Smooth muscle cell (in vitro differentiated cells): ENCODE measurements at regions not wholly inside any gene's neighbourhood (a gene's known extent, or its start where the extent isn't known, plus 50 kb on each side); places are given as distances from the start of the nearest gene placed in this dataset.

Source experiments
- DNase-seq: peaks from one replicate; lab custom pipeline; 2025; ENCODE audit not compliant: unreplicated experiment; lab: John Stamatoyannopoulos, UW
- H2AFZ ChIP-seq: fragments of 200-600 bp; sonication (generic); 2 replicates; pipeline ENCODE4 v1.6.0; 2016; ENCODE audit warnings: antibody characterized with exemption, low read depth, mild to moderate bottlenecking
- H3F3A ChIP-seq: fragments of 200-600 bp; sonication (generic); 2 replicates; pipeline ENCODE4 v1.6.0; 2017; ENCODE audit warnings: antibody characterized with exemption, low read depth
- H3K27ac ChIP-seq: fragments of 200-600 bp; sonication (generic); 2 replicates; pipeline ENCODE4 v1.5.1; 2016; ENCODE audit warnings: low read depth, mild to moderate bottlenecking
- H3K27me3 ChIP-seq: fragments of 200-600 bp; sonication (generic); 2 replicates; pipeline ENCODE4 v1.6.1; 2016; ENCODE audit warnings: low read depth, mild to moderate bottlenecking
- H3K36me3 ChIP-seq: fragments of 200-600 bp; sonication (generic); 2 replicates; pipeline ENCODE4 v1.5.1; 2016; ENCODE audit warnings: low read depth
- H3K4me1 ChIP-seq: fragments of 200-600 bp; sonication (generic); 2 replicates; pipeline ENCODE4 v1.5.1; 2016; ENCODE audit warnings: low read depth
- H3K4me2 ChIP-seq: fragments of 200-600 bp; sonication (generic); 2 replicates; pipeline ENCODE4 v1.6.0; 2016; ENCODE audit warnings: mild to moderate bottlenecking
- H3K4me3 ChIP-seq: fragments of 200-600 bp; sonication (generic); 2 replicates; pipeline ENCODE4 v1.5.1; 2016; ENCODE audit warnings: mild to moderate bottlenecking
- H3K79me2 ChIP-seq: fragments of 200-600 bp; sonication (generic); 2 replicates; pipeline ENCODE4 v1.6.0; 2016; ENCODE audit warnings: low read depth, mild to moderate bottlenecking
- H3K9ac ChIP-seq: fragments of 200-600 bp; sonication (generic); 2 replicates; pipeline ENCODE4 v1.6.0; 2016; ENCODE audit warnings: low read depth
- H3K9me3 ChIP-seq: fragments of 200-600 bp; sonication (generic); replicated peaks from 2 replicates; pipeline ENCODE4 v1.5.1; 2016; ENCODE audit warnings: low read depth
- H4K20me1 ChIP-seq: fragments of 200-600 bp; sonication (generic); 2 replicates; pipeline ENCODE4 v1.6.0; 2016; ENCODE audit warnings: low read depth
- WGBS: methylation state at CpG from one replicate; pipeline ENCODE4 v1.1.7; 2016; ENCODE audit warnings: low lambda C conversion rate; 5-methylcytosine and 5-hydroxymethylcytosine counted together
- TF ChIP-seq, protein P1 (sequence below): fragments of 200-600 bp; sonication (generic); IDR thresholded peaks from 2 replicates; pipeline ENCODE4 v1.5.1; 2017; ENCODE audit warnings: borderline replicate concordance, mild to moderate bottlenecking, antibody characterized with exemption; ENCODE audit not compliant: insufficient read depth, poor library complexity, severe bottlenecking

DNA sequence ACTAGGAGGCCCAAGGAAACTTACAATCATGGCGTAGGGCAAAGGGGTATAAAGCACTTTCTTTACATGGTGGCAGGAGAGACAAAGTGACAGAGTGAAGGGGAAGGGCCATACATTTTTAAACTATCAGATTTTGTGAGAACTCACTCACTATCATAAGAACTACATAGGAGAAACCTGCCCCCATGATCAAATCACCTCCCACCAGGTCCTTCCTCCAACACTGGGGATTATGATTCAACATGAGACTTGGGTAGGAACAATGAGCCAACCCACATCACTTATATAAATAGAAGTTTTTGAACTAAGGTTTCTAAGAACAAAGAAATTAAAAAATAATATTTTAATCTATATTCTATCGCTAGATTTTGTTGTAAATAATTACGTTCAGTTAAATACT is 460.3 kb upstream of the TYRP1 start:
- 89% methylated on average over 3 of the region's 3 CpGs for WGBS
- H3F3A ChIP-seq, result no peaks in the 10 kb centered on the region
- TF ChIP-seq, protein P1, sequence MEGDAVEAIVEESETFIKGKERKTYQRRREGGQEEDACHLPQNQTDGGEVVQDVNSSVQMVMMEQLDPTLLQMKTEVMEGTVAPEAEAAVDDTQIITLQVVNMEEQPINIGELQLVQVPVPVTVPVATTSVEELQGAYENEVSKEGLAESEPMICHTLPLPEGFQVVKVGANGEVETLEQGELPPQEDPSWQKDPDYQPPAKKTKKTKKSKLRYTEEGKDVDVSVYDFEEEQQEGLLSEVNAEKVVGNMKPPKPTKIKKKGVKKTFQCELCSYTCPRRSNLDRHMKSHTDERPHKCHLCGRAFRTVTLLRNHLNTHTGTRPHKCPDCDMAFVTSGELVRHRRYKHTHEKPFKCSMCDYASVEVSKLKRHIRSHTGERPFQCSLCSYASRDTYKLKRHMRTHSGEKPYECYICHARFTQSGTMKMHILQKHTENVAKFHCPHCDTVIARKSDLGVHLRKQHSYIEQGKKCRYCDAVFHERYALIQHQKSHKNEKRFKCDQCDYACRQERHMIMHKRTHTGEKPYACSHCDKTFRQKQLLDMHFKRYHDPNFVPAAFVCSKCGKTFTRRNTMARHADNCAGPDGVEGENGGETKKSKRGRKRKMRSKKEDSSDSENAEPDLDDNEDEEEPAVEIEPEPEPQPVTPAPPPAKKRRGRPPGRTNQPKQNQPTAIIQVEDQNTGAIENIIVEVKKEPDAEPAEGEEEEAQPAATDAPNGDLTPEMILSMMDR, result no peak
- H3K36me3 ChIP-seq, result no peaks in the 10 kb centered on the region
- no peaks in the 10 kb centered on the region for H3K4me1 ChIP-seq
- no peaks in the 10 kb centered on the region for H3K27me3 ChIP-seq
- H3K79me2 ChIP-seq, result no peaks in the 10 kb centered on the region
- no peak overlapping the region for H3K4me3 ChIP-seq
- H3K9me3 ChIP-seq, result peaks cover 5% of the 10 kb centered on the region
- no peak overlapping the region for H3K9ac ChIP-seq
- DNase-seq, result no peak
- no peaks in the 10 kb centered on the region for H4K20me1 ChIP-seq
- no peak overlapping the region for H2AFZ ChIP-seq
- H3K27ac ChIP-seq, result no peak overlapping the region
- no peak overlapping the region for H3K4me2 ChIP-seq

DNA sequence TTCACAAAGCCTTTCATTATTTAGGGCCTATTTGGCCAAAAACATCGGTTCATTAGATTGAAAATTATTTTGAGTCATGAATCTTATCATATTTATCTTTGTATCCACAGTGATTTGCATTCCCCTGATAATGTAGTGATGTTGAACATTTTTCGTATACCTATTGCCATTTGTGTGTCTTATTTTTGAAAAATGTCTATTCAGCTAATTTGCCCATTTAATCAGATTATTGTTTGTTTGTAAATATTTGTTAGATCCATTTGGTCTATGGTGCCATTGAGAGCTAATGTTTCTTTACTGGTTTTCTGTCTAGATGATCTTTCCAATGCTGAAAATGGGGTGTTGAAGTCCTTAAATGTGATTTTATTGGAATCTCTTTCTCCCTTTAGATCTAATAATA is 439.2 kb upstream of the TYRP1 start:
- Histone ChIP-seq H3F3A (no peaks in the 10 kb centered on the region), H3K9ac (no peak overlapping the region), H3K79me2 (no peaks in the 10 kb centered on the region), H3K4me2 (no peak overlapping the region), H4K20me1 (no peaks in the 10 kb centered on the region), H3K9me3 (no peaks in the 10 kb centered on the region), H3K4me1 (no peaks in the 10 kb centered on the region), H3K36me3 (no peaks in the 10 kb centered on the region), H2AFZ (no peak overlapping the region), H3K27me3 (no peaks in the 10 kb centered on the region), H3K4me3 (no peak overlapping the region), H3K27ac (no peak overlapping the region)
- no peak for DNase-seq
- TF ChIP-seq, protein P1, result no peak
- WGBS, result 47% methylated on average over 2 of the region's 2 CpGs

DNA sequence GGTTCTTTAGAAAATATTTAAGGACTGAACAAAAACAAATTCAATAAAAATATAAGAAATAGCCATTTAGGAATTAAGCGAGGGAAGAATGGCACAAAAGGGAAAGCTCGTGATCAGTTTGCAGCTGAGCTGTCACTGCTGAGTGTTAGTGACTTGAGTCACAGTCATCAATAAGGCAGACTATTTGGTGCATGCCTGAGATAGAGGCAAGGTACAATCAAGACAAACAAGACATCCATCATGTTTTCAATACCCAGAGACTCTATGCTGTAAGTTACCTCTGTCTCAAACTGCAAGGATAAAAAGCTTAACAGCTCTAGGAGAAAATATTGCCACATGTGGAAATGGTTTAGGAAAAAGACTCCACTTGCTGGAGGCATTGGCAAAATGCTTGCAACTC is 426.4 kb upstream of the TYRP1 start:
- no peaks in the 10 kb centered on the region for H3K36me3 ChIP-seq
- WGBS, result 76% methylated on average over 2 of the region's 2 CpGs
- H3K4me2 ChIP-seq, result no peak overlapping the region
- no peaks in the 10 kb centered on the region for H3K79me2 ChIP-seq
- H4K20me1 ChIP-seq, result no peaks in the 10 kb centered on the region
- no peaks in the 10 kb centered on the region for H3K4me1 ChIP-seq
- no peak for DNase-seq
- no peaks in the 10 kb centered on the region for H3F3A ChIP-seq
- TF ChIP-seq, protein P1, result no peak
- no peak overlapping the region for H3K9ac ChIP-seq
- H3K27ac ChIP-seq, result no peak overlapping the region
- no peaks in the 10 kb centered on the region for H3K9me3 ChIP-seq
- H2AFZ ChIP-seq, result no peak overlapping the region
- H3K4me3 ChIP-seq, result no peak overlapping the region
- H3K27me3 ChIP-seq, result no peaks in the 10 kb centered on the region

DNA sequence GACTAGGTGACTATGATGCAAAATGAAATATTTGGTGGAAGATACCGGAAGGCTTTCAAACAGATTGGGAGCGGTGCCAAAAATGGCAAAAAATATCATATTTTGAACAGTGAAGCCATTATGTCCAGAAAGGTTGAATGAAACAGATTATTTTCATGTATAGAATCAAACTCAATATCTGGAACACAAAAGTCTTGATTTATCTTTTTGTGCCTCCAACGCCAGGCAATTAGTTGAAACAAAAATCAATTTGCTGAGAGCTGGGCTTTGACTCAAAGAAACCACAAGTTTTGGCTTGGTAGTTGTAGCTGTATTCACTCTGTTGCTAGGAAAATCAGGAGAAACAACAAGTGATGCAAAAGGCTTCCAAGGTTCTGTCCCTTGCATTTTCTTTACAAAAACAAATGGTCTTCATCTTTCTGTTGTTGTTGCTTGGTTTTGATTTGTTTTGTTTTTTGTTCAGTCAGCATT is 421.7 kb upstream of the TYRP1 start:
- Histone ChIP-seq H3K79me2 (no peaks in the 10 kb centered on the region), H3K4me3 (no peak overlapping the region), H3K9ac (no peak overlapping the region), H3K4me1 (no peaks in the 10 kb centered on the region), H3F3A (no peaks in the 10 kb centered on the region), H3K27me3 (no peaks in the 10 kb centered on the region), H3K4me2 (no peak overlapping the region), H3K36me3 (no peaks in the 10 kb centered on the region), H2AFZ (no peak overlapping the region), H4K20me1 (no peaks in the 10 kb centered on the region), H3K27ac (no peak overlapping the region), H3K9me3 (no peaks in the 10 kb centered on the region)
- WGBS, result 97% methylated on average over 3 of the region's 3 CpGs
- TF ChIP-seq, protein P1, result no peak
- no peak for DNase-seq
